ENCODE measurements at regions not wholly inside any gene's neighbourhood (a gene's known extent, or its start where the extent isn't known, plus 50 kb on each side); places are given as distances from the start of the nearest gene placed in this dataset.

GRCh38 chr7:46607176-46607575 lies 686.1 kb upstream of the IGFBP3 start:
- TF ChIP-seq POLR2AphosphoS5 (IDR thresholded peaks at IDR 0.05; ENCODE audit: low read depth, low read length) (no peak), TAF1 (IDR thresholded peaks at IDR 0.05; ENCODE audit: borderline replicate concordance, insufficient read depth, low read length) (no peak), SIN3A (IDR thresholded peaks at IDR 0.05; ENCODE audit: borderline replicate concordance, insufficient read depth, low read length) (no peak)
